ENCODE measurements at regions not wholly inside any gene's neighbourhood (a gene's known extent, or its start where the extent isn't known, plus 50 kb on each side); places are given as distances from the start of the nearest gene placed in this dataset.

- no peak for TF ChIP-seq POLR2A (IDR thresholded peaks at IDR 0.05)
- TF ChIP-seq, protein P1, sequence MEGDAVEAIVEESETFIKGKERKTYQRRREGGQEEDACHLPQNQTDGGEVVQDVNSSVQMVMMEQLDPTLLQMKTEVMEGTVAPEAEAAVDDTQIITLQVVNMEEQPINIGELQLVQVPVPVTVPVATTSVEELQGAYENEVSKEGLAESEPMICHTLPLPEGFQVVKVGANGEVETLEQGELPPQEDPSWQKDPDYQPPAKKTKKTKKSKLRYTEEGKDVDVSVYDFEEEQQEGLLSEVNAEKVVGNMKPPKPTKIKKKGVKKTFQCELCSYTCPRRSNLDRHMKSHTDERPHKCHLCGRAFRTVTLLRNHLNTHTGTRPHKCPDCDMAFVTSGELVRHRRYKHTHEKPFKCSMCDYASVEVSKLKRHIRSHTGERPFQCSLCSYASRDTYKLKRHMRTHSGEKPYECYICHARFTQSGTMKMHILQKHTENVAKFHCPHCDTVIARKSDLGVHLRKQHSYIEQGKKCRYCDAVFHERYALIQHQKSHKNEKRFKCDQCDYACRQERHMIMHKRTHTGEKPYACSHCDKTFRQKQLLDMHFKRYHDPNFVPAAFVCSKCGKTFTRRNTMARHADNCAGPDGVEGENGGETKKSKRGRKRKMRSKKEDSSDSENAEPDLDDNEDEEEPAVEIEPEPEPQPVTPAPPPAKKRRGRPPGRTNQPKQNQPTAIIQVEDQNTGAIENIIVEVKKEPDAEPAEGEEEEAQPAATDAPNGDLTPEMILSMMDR (IDR thresholded peaks at IDR 0.05) = no peak
Observed at GRCh38 chr9:108274971-108275370, 580.8 kb downstream of the ACTL7B start.

Data from transverse colon (tissue), 3 donors.